ENCODE measurements at regions not wholly inside any gene's neighbourhood (a gene's known extent, or its start where the extent isn't known, plus 50 kb on each side); places are given as distances from the start of the nearest gene placed in this dataset.

- no peak for DNase-seq (ENCODE audit: extremely low read depth in 1 of 2, low read depth in 1 of 2)
Observed at GRCh38 chr6:134511984-134512683, 194.2 kb upstream of the SGK1 start.

DNA sequence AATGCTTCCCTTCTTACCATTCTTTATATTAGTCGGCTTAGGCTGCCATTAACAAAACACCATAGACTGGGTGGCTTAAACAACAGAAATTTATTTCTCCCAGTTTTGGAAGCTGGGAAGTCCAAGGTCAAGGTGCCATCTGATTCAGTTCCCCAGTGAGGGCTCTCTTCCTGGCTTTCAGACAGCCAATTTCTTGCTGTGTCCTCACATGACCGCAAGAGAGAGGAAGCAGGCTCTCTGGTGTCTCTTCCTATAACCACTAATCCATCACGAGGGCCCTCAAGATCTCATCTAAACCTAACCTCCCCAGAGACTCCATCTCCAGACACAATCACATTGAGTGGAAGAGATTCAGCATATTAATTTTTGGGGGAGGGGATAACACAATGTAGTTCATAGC lies 193.0 kb upstream of the SGK1 start:
- DNase-seq (ENCODE audit: extremely low read depth in 1 of 2, low read depth in 1 of 2) = no peak

DNA sequence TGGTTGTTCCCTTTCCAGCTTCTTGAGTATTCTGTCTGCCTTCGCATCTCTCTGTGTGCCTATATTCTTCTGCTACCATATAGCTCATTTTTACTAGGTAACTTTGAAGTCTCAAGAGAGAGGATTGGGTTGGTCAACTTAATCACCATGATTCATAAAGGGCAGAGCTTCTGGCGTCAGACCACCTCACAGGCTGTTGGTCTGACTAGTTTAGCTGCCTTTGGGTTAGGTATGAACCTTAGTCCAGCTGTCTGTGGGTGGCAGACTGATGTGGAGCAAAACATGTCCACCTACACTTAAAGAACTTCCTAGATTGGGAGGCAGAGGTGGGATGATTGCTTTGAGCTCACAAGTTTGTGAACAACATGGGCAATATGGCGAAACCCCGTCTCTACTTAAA lies 192.2 kb upstream of the SGK1 start:
- DNase-seq (ENCODE audit: extremely low read depth in 1 of 2, low read depth in 1 of 2) = no peak

DNA sequence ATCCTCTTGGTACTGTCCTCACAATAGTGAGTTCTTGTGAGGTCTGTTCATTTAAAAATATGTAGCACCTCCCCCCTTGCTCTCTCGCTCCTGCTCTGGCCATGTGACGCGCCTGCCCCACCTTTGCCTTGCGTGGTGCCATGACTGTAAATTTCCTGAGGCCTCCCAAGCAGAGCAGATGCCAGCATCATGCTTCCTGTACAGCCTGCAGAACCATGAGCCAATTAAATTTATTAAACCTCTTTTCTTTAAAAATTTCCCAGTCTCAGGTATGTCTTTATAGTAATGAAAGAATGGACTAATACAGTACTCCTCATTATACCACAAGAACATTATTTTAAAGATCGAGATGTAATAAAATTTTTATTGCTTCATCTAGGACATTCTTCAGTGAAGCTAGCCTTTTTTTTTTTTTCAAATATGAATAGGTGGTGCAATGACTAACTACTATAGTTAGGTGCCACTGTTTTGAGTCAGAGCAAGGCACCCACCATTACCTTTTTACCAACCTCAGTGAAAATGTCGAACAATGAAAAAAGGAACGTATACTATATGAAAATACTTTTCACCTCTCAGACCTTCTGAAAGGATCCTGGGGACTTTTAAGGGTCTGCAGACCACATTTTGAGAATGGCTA lies 191.1 kb upstream of the SGK1 start:
- DNase-seq (ENCODE audit: extremely low read depth in 1 of 2, low read depth in 1 of 2) = no peak

- no peak for DNase-seq (ENCODE audit: extremely low read depth in 1 of 2, low read depth in 1 of 2)
Observed at GRCh38 chr6:134506162-134506561, 188.2 kb upstream of the SGK1 start.

DNA sequence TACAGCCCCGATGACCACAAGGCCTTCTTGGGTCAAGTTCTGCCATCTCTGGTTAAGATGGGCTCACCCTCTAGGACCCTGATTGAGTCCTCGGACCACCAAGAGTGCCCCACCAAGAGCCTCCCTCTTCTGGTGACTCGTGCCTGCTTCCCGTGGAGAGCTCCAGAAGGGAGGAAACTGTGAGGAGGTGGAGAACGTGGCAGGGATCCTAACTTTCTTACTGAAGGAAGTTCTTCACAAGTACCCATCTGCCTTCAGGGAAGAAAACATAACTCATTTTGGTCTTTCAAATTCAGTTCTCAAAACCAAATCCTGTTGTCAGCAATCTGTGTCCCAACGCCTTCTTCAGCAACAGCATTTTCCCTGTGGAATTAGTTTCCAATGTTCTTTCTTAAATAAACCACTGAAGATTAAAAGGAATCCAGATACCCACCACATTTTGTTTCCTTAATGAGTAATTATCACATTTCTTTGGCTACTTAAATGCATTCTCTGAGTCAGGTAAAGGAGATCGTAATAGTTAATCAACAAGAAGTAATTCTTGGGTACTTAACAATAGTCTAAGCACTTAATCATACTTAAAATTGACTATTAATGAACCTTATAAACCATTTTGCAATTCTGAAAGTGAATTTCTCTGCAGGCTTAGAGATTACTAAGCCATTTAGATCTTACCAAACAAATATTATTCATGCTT lies 185.8 kb upstream of the SGK1 start:
- no peak for DNase-seq (ENCODE audit: extremely low read depth in 1 of 2, low read depth in 1 of 2)

DNA sequence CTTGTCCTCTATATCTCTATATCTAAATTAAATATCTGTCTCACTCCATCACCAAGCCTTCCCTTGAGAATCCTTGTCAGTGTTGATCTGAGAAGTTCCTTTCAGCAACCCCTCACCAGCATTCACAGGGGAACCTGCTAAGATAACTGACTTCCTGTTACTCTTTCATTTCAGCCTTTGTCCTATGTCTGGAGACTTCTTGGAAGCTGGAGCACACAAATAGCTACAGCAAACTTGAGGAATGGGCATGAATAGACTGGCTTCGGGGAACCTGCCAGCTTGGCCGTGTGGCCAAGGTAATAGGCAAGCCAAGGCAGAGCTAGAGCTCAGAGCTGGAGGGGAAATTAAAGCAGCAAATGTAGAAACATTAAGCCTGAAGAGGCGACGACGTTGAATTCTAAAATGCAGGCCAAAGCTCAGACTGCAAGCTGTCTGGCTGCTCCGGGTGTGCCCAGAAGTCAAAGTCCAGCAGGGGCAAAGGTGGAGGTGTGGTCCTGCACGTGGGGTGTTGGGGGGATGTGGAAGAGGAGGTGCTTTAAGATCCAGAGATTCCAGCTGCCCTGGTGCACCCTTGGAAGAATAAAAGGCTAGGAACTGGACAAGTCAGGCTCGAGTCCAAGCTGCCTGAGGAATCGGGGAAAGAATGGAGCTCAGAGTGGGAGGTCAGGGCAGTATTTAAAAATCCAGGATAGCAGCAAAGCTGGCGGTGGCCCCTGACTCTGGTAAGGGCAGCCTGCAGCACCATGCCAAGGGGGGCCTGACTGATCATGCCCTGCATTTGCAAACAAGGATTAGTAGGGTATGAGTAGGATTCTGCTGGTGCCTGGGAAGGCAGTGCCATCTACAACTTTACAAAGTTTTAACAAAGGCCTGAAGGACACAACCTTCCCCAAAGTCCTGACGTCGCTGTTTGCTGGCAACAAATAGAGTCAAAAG lies 185.0 kb upstream of the SGK1 start:
- DNase-seq (ENCODE audit: extremely low read depth in 1 of 2, low read depth in 1 of 2) = no peak

DNA sequence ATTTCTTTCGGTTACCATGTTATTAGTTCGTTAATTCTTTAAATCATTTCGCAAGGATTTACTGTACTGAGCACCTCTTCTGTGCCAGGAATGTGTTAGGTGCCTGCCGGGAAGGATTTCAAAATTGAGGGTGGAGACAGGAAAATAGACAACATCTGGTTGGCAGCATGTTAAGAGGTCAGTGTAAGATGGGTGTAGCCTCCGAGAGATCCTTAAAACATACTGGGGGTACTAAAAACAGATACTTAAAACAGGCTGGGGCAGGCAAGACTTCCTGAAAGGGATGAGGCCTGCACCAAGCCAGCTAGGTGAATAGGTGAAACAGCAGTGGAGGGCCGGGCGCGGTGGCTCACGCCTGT lies 178.0 kb upstream of the SGK1 start:
- no peak for DNase-seq (ENCODE audit: extremely low read depth in 1 of 2, low read depth in 1 of 2)

DNA sequence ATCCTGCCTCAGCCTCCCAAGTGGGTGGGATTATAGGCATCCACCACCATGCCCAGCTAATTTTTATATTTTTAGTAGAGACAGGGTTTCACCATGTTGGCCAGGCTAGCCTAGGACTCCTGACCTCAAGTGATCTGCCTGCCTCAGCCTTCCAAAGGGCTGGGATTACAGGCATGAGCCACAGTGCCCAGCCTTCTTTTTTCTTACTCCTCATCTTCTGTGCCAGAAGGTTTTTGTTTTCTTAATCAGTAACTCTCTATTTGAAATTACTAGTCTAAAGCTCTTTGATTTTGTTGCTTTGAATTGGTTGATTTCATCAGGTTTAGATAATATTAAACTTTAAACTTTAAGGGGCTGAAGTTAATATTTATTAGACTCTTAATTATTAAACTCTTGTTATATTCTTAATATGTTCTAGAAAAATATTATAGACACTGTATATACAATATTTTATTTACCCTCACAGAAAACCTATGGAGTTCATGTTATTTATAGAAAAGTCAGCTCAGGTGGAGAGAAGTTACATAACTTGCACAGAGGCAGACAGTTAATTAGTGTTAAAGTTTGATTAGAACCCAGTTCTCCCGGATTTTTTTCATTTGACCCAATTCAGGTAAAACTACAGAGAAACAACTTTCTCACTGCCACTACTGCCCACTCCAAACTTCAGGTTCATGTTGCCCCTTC lies 177.4 kb upstream of the SGK1 start:
- DNase-seq (ENCODE audit: extremely low read depth in 1 of 2, low read depth in 1 of 2) = no peak

DNA sequence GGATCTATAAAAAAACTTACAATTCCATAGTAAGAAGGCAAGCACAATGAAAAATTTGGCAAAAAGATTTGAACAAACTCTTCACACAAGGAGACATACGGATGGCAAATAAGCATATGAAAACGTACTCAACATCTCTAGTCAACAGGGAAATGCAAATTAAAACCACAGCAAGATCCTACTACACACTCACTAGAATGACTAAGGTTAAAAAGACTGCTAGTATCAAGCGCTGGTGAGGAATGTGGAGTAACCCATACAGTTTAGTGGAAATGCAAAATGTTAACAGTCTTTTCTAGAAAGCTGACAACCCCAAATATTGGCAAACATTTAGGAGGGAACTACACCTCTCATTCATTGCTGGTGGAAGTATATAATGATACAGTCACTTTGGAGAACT lies 175.9 kb upstream of the SGK1 start:
- DNase-seq (ENCODE audit: extremely low read depth in 1 of 2, low read depth in 1 of 2) = no peak

DNA sequence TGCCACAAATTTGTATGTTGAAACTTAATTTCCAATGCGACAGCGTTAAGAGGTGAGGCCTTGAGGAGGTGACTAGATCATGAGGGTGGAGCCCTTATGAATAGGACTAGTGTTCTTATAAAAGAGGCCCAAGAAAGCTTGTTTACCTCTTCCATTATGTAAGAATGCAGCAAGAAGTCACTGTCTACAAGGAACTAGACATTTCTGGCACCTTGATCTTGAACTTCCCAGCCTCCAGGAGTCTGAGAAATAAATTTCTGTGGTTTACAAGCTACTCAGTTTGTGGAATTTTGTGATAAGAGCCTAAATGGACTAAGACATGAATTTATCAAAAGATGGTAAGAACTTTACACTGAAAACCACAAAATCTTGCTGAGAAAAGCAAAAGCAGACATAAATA lies 173.6 kb upstream of the SGK1 start:
- DNase-seq (ENCODE audit: extremely low read depth in 1 of 2, low read depth in 1 of 2) = no peak

GRCh38 chr6:134482593-134483270 lies 164.8 kb upstream of the SGK1 start:
- DNase-seq (ENCODE audit: extremely low read depth in 1 of 2, low read depth in 1 of 2) = no peak

DNA sequence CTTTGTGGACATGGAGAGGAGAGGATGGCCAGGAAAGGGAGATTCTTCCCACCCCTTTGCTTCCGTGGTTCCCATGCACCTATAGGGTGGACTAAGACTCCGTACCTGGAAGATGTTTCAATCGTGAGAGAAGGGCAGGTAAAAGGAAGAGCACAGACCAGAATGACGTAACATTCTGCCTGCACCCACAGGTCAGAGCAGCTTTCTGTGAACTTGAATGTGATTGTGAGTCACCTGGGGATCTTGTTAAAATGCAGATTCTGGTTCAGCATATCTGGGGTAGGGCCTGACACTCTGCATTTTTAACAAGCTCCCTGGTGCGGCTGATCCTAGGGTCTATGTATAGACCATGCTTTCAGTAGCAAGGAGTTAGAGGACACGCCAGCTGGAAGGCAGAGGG lies 164.1 kb upstream of the SGK1 start:
- no peak for DNase-seq (ENCODE audit: extremely low read depth in 1 of 2, low read depth in 1 of 2)

DNA sequence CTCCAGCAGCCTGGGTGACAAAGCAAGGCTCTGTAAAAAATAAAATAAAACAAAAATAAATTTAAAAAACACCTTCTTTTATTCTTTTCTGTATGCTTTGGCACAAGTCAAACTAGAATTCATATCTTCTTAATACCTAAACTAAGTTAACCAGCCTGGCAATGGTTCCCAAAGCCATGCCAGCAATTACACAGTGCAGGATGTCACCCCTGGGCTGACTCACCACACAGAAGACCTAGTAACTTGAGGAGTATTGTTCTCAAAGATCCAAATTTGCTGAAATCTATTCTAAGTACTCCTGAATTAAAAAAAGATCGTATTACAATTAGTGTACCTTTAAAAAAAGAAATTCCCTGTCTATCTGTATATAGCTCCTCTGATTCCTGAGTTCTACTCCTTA lies 162.7 kb upstream of the SGK1 start:
- DNase-seq (ENCODE audit: extremely low read depth in 1 of 2, low read depth in 1 of 2) = no peak

- no peak for DNase-seq (ENCODE audit: extremely low read depth in 1 of 2, low read depth in 1 of 2)
Observed at GRCh38 chr6:134478764-134479399, 161.0 kb upstream of the SGK1 start.

DNA sequence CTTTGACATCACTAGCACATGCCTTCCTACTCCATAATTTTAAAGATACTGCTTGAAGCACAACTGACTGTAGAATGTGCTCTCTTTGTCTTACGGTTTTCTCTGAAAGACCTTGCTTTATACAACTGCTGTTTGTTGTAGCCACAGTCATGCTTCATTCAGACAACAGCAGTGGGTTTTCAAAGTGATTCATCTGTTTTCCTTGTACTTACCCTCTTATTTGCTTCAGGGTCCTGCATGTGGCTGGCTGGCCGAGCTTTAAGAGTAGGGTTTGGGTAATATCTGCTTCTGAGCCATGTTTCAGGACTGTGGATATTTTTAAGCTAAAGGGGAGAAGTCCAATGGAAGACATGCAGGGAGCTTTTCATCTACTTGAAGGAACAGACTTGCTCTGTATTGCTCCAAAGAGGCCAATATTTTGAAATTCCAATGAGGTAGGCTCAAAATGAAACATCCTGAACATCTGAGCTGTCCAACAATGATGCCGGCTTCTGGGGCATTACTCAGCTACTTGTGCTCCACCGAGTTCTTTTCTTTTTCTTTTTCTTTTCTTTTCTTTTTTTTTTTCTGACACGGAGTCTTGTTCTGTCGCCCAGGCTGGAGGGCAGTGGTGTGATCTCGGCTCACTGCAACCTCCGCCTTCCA lies 160.2 kb upstream of the SGK1 start:
- no peak for DNase-seq (ENCODE audit: extremely low read depth in 1 of 2, low read depth in 1 of 2)

DNA sequence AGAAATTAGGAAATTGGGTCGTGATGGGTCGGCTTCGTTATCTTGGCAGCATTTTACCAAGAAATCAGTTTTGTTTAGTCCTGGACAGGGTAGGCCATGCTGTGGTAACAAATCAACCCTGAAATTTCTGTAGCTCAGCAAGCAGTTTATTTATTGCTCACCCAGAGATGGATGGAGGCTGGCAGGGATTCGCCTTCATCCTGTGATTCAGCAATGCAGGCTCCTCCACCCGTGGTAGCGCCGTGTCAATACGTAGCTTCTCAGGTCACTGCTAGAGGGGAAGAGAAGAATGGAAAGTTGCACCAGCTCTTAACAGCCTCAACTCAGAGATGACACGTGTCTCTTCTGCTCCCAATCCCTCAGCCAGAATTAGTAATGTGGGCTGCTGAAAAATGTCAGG lies 157.0 kb upstream of the SGK1 start:
- DNase-seq (ENCODE audit: extremely low read depth in 1 of 2, low read depth in 1 of 2) = no peak

GRCh38 chr6:134472661-134473060 lies 154.7 kb upstream of the SGK1 start:
- no peak for DNase-seq (ENCODE audit: extremely low read depth in 1 of 2, low read depth in 1 of 2)

- DNase-seq (ENCODE audit: extremely low read depth in 1 of 2, low read depth in 1 of 2) = no peak
Observed at GRCh38 chr6:134472046-134472445, 154.1 kb upstream of the SGK1 start.
